ENCODE measurements at regions not wholly inside any gene's neighbourhood (a gene's known extent, or its start where the extent isn't known, plus 50 kb on each side); places are given as distances from the start of the nearest gene placed in this dataset.

DNA sequence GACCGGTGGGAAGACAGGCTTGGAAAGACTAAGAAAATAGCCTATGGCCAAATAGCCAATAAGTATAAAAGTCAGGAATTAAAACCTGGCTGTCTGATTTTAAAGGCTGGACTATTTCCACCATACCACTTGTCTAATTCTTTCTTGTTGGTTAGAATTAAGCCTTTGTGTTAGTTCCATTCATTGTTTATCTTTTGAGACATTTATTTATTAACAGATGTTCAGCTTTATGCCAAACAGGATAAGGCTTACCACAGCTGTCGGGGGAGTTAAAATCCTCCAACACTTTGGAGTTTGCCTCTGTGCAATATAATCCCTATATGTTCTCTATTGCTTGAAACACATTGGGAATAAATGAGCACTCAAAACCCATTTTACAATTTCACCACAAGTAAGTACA is 208.3 kb downstream of the TMEM200A start:
- no peak for DNase-seq (ENCODE audit: extremely low read depth in 1 of 4, low spot score in 3 of 4)
- Histone ChIP-seq H3K36me3 (ENCODE audit: control insufficient read depth, insufficient read depth, low read length) (no peaks in the 10 kb centered on the region), H4K20me1 (replicated peaks; ENCODE audit: control insufficient read depth, insufficient read depth, low read length) (no peaks in the 10 kb centered on the region), H3K9me3 (replicated peaks; ENCODE audit: control insufficient read depth, insufficient read depth, low read depth, low read length) (no peaks in the 10 kb centered on the region), H3K4me2 (ENCODE audit: insufficient read depth, low read length) (no peak overlapping the region), H3K79me2 (ENCODE audit: control insufficient read depth, insufficient read depth, low read length) (no peaks in the 10 kb centered on the region), H3K9me1 (ENCODE audit: control insufficient read depth, insufficient read depth, low read length) (no peaks in the 10 kb centered on the region), H3K9ac (ENCODE audit: insufficient read depth in 1 of 2, low read depth in 2 of 2, low read length in 2 of 2) (no peak overlapping the region), H2AFZ (ENCODE audit: low read depth, low read length) (no peak overlapping the region), H3K27me3 (ENCODE audit: control insufficient read depth in 2 of 2, insufficient read depth in 2 of 2, low read length in 2 of 2) (no peaks in the 10 kb centered on the region), H3K4me3 (no peak overlapping the region), H3K4me1 (replicated peaks in 1 of 2; ENCODE audit: control insufficient read depth in 2 of 2, insufficient read depth in 2 of 2, low read length in 2 of 2) (no peaks in the 10 kb centered on the region), H3K27ac (ENCODE audit: extremely low read depth, low read depth, low read length) (no peak overlapping the region)
- ChIA-PET POLR2A (no interaction called here), CTCF (ENCODE audit: low intra/inter-chr PET ratio) (no interaction called here)
- in situ Hi-C loops (cut with MboI) (no loop called here), intact Hi-C loops (cut with micrococcal nuclease) (no loop called here)
- no TSS peak for BruUV-seq (replicated peaks)
- WGBS (ENCODE audit: insufficient coverage, low coverage, missing lambda C conversion rate), result 3% methylated on average over 2 of the region's 2 CpGs
- FAIRE-seq, result no peak
- no peak for ATAC-seq
- TF ChIP-seq HSF4 (CRISPR knock-in tag; IDR thresholded peaks at IDR 0.05; ENCODE audit: borderline replicate concordance), result no peak
- TF ChIP-seq, protein P1, sequence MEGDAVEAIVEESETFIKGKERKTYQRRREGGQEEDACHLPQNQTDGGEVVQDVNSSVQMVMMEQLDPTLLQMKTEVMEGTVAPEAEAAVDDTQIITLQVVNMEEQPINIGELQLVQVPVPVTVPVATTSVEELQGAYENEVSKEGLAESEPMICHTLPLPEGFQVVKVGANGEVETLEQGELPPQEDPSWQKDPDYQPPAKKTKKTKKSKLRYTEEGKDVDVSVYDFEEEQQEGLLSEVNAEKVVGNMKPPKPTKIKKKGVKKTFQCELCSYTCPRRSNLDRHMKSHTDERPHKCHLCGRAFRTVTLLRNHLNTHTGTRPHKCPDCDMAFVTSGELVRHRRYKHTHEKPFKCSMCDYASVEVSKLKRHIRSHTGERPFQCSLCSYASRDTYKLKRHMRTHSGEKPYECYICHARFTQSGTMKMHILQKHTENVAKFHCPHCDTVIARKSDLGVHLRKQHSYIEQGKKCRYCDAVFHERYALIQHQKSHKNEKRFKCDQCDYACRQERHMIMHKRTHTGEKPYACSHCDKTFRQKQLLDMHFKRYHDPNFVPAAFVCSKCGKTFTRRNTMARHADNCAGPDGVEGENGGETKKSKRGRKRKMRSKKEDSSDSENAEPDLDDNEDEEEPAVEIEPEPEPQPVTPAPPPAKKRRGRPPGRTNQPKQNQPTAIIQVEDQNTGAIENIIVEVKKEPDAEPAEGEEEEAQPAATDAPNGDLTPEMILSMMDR (IDR thresholded peaks at IDR 0.05 in 2 of 3, conservative IDR thresholded peaks at IDR 0.05 in 1 of 3; ENCODE audit: insufficient read depth in 2 of 3, low read depth in 1 of 3, low read length in 3 of 3), result no peak
- TF ChIP-seq, protein P2, sequence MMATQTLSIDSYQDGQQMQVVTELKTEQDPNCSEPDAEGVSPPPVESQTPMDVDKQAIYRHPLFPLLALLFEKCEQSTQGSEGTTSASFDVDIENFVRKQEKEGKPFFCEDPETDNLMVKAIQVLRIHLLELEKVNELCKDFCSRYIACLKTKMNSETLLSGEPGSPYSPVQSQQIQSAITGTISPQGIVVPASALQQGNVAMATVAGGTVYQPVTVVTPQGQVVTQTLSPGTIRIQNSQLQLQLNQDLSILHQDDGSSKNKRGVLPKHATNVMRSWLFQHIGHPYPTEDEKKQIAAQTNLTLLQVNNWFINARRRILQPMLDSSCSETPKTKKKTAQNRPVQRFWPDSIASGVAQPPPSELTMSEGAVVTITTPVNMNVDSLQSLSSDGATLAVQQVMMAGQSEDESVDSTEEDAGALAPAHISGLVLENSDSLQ (IDR thresholded peaks at IDR 0.05), result no peak
- TF ChIP-seq, protein P3, sequence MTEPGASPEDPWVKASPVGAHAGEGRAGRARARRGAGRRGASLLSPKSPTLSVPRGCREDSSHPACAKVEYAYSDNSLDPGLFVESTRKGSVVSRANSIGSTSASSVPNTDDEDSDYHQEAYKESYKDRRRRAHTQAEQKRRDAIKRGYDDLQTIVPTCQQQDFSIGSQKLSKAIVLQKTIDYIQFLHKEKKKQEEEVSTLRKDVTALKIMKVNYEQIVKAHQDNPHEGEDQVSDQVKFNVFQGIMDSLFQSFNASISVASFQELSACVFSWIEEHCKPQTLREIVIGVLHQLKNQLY (CRISPR knock-in tag; conservative IDR thresholded peaks at IDR 0.05), result no peak
- TF ChIP-seq MAZ (CRISPR knock-in tag; conservative IDR thresholded peaks at IDR 0.05 in 1 of 2, IDR thresholded peaks at IDR 0.05 in 1 of 2), result no peak
- TF ChIP-seq HDAC1 (IDR thresholded peaks at IDR 0.05), result no peak
- no peak for TF ChIP-seq KAT7 (CRISPR knock-in tag; IDR thresholded peaks at IDR 0.05; ENCODE audit: borderline replicate concordance)
- TF ChIP-seq ATF7 (IDR thresholded peaks at IDR 0.05), result no peak
- TF ChIP-seq, protein P4, sequence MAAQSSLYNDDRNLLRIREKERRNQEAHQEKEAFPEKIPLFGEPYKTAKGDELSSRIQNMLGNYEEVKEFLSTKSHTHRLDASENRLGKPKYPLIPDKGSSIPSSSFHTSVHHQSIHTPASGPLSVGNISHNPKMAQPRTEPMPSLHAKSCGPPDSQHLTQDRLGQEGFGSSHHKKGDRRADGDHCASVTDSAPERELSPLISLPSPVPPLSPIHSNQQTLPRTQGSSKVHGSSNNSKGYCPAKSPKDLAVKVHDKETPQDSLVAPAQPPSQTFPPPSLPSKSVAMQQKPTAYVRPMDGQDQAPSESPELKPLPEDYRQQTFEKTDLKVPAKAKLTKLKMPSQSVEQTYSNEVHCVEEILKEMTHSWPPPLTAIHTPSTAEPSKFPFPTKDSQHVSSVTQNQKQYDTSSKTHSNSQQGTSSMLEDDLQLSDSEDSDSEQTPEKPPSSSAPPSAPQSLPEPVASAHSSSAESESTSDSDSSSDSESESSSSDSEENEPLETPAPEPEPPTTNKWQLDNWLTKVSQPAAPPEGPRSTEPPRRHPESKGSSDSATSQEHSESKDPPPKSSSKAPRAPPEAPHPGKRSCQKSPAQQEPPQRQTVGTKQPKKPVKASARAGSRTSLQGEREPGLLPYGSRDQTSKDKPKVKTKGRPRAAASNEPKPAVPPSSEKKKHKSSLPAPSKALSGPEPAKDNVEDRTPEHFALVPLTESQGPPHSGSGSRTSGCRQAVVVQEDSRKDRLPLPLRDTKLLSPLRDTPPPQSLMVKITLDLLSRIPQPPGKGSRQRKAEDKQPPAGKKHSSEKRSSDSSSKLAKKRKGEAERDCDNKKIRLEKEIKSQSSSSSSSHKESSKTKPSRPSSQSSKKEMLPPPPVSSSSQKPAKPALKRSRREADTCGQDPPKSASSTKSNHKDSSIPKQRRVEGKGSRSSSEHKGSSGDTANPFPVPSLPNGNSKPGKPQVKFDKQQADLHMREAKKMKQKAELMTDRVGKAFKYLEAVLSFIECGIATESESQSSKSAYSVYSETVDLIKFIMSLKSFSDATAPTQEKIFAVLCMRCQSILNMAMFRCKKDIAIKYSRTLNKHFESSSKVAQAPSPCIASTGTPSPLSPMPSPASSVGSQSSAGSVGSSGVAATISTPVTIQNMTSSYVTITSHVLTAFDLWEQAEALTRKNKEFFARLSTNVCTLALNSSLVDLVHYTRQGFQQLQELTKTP (IDR thresholded peaks at IDR 0.05; ENCODE audit: low read depth in 1 of 2, partially characterized antibody in 2 of 2), result no peak
- TF ChIP-seq CCAR2 (IDR thresholded peaks at IDR 0.05; ENCODE audit: low read depth, low read length), result no peak
- TF ChIP-seq, protein P5, sequence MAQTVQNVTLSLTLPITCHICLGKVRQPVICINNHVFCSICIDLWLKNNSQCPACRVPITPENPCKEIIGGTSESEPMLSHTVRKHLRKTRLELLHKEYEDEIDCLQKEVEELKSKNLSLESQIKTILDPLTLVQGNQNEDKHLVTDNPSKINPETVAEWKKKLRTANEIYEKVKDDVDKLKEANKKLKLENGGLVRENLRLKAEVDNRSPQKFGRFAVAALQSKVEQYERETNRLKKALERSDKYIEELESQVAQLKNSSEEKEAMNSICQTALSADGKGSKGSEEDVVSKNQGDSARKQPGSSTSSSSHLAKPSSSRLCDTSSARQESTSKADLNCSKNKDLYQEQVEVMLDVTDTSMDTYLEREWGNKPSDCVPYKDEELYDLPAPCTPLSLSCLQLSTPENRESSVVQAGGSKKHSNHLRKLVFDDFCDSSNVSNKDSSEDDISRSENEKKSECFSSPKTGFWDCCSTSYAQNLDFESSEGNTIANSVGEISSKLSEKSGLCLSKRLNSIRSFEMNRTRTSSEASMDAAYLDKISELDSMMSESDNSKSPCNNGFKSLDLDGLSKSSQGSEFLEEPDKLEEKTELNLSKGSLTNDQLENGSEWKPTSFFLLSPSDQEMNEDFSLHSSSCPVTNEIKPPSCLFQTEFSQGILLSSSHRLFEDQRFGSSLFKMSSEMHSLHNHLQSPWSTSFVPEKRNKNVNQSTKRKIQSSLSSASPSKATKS (CRISPR knock-in tag; IDR thresholded peaks at IDR 0.05), result no peak
- TF ChIP-seq NONO (IDR thresholded peaks at IDR 0.05; ENCODE audit: low read depth in 2 of 2, low read length in 1 of 2), result no peak
- TF ChIP-seq NCOR1 (IDR thresholded peaks at IDR 0.05), result no peak
